ENCODE measurements at regions not wholly inside any gene's neighbourhood (a gene's known extent, or its start where the extent isn't known, plus 50 kb on each side); places are given as distances from the start of the nearest gene placed in this dataset.
"Not testable (repeated sequence)": the region's sequence is repeated elsewhere in the genome, so short reads cannot be mapped to it uniquely, and the experiment has no call there.

DNA sequence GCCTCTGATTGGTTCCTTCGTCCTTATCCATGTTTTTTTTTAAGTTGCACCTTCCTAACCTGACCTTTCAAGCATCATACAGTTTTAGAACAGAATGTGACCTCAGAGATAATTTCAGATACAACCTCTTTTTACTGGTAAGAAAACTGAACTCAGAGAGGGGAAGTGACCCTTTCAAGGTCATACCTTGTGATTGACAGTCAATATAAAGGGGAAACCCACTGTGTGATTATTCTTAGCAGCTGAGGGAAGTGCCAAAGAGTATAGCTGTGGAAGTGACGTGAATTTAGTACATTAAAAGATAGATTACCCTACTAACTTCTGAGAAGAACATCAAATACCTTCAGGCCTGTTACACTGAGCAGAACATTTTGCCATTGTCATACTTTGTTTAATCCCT, 319.4 kb downstream of the NEK10 start:
- intact Hi-C loops (cut with DNase I): no loop called here

DNA sequence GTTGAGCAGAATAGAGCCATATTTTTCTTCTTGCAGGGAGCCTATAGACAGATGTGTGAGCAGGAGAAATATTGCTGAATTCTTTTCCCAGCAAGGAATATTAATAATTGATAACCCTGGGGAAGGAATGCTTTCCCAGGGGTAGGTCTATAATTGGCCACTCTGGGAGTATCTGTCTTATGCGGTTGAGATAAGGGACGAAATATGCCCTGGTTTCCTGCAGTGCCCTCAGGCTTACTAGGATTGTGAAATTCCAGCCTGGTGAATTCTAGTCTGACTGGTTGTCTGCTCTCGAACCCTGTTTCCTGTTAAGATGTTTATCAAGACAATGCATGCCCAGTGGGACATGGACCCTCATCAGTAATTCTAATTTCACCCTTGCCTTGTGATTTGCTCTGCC, 317.7 kb downstream of the NEK10 start:
- DNase-seq (ENCODE audit: low spot score); intact Hi-C loops (cut with DNase I): not testable (repeated sequence)

More for the DNA sequence above, 319.4 kb downstream of the NEK10 start:
- no peak for DNase-seq (ENCODE audit: low spot score)

GRCh38 chr3:27056326-27056725, 312.9 kb downstream of the NEK10 start:
- intact Hi-C loops (cut with DNase I): no loop called here
- DNase-seq (ENCODE audit: low spot score): no peak

DNA sequence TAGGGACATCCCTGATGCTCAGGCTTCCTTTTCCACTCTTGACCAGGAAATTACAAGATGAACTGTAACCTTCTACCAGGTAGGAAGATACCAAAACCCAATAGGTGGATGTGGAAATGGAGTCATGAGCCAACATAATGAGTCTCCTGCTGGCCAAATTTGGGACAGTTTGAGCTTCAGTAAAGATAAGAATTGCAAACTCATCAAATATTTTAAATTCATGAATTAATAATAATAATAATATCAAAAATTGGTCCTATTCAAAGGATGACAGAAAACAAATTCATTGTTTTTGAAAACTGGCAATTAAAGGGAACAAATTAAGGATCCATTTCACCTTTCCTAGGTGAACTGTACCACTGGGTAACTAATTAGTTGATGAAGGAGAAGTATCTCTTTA, 309.7 kb downstream of the NEK10 start:
- DNase-seq (ENCODE audit: low spot score): no peak
- intact Hi-C loops (cut with DNase I): no loop called here
